Hepatocyte (in vitro differentiated cells): ENCODE measurements at regions not wholly inside any gene's neighbourhood (a gene's known extent, or its start where the extent isn't known, plus 50 kb on each side); places are given as distances from the start of the nearest gene placed in this dataset.

Experiments
- CTCF ChIP-seq: fragments of 200-600 bp; sonication (generic); IDR thresholded peaks from 2 replicates; pipeline ENCODE4 v1.5.1; 2016; ENCODE audit warnings: antibody characterized with exemption, mild to moderate bottlenecking; ENCODE audit not compliant: poor library complexity
- EZH2 ChIP-seq: fragments of 200-600 bp; sonication (generic); IDR thresholded peaks from 2 replicates; pipeline ENCODE4 v1.6.1; 2016; ENCODE audit warnings: antibody characterized with exemption, mild to moderate bottlenecking, borderline replicate concordance
- EZH2phosphoT487 ChIP-seq: fragments of 200-600 bp; sonication (generic); IDR thresholded peaks from one replicate; pipeline ENCODE4 v1.6.1; 2018; ENCODE audit warnings: antibody characterized with exemption, mild to moderate bottlenecking, low read depth, moderate library complexity; ENCODE audit not compliant: unreplicated experiment, severe bottlenecking

GRCh38 chr2:237260039-237260620 lies 153.8 kb downstream of the COL6A3 start:
- TF ChIP-seq CTCF (no peak), EZH2 (no peak), EZH2phosphoT487 (no peak)
